ENCODE measurements at regions not wholly inside any gene's neighbourhood (a gene's known extent, or its start where the extent isn't known, plus 50 kb on each side); places are given as distances from the start of the nearest gene placed in this dataset.
"Not testable (repeated sequence)": the region's sequence is repeated elsewhere in the genome, so short reads cannot be mapped to it uniquely, and the experiment has no call there.

- no peak for DNase-seq (ENCODE audit: low read depth)
These were observed 1695.1 kb upstream of the CDH6 start for GRCh38 chr5:29498412-29498811.

GRCh38 chr5:29485333-29485732 lies 1708.2 kb upstream of the CDH6 start:
- no peak for DNase-seq (ENCODE audit: low read depth)

DNA sequence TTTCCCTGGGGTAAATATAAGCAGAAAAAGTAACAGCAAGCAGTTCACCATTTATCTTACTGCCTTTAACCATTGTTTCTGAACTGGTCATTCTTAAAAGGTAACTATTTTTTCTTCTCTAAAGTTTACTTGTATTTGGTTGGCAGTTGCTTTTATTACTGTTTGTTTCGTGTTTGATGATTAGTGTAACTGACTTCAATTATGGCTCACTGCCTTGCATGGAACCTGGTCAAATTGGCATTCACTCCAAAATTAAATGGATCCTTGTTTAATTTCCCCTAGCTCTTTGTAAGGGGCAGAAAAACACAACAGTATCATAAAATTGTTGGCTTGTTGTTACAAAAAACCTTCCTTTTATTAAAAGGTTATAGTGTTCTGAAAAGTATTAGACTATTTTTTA lies 1723.9 kb upstream of the CDH6 start:
- no peak for DNase-seq (ENCODE audit: low read depth)

DNA sequence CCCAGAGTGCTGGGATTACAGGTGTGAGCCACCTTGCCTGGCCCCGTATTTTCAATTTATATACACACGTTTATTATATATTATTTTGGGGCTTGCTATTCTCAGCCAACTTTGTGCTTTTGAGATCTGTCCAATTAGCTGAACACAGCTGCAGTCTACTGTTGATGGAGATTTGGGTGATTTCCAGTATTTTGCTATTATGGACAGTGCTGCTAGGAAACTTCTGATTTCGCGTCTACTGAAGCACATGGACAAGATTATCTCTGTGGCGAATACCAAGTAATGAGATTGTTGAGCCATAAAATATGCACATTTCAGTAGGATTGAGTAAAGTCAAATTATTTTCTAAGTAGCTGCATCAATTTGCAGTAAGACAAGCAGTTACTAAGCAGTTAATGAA lies 1731.2 kb upstream of the CDH6 start:
- no peak for DNase-seq (ENCODE audit: low read depth)

GRCh38 chr5:29460971-29461559 lies 1732.4 kb upstream of the CDH6 start:
- DNase-seq (ENCODE audit: low read depth): no peak

- DNase-seq (ENCODE audit: low read depth): not testable (repeated sequence)
These were observed 1742.5 kb upstream of the CDH6 start for GRCh38 chr5:29451004-29451403.

DNA sequence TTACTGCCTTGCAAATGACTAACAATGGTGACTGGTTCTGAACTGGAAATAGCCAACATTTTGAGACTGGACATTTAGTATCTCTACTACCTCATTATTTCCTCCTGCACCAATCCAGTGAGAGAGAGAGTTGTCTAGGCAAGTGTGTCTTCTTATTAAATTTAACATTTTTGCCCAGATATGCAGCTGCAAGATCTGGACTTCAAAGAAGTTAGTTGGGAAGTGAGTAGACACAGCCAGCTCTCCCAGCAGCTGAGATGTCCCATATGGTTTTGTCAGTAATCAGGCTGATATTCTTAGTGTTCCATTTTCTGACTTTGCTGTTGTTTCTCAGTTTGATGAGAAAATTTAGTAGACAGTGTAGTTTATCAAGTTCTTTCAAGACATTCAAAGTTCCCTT lies 1778.8 kb upstream of the CDH6 start:
- no peak for DNase-seq (ENCODE audit: low read depth)

GRCh38 chr5:29412979-29413378 lies 1780.5 kb upstream of the CDH6 start:
- DNase-seq (ENCODE audit: low read depth): no peak

DNA sequence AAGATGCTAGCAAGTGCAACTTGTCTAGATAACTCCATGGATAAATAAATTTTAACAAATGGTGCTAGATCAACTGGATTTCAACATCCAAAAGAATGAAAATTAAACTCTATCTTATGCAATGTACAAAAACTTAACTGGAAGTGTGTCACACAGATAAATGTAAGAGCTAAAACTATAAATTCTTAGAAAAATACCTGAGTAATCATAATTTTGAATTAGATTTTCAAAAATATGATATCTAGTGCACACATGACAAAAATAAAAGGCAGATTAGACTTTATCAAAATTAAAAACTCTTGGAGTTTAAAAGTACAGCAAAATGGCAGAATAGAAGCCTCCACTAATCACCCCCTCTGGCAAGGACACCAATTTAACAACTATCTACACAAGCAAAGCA lies 1791.2 kb upstream of the CDH6 start:
- no peak for DNase-seq (ENCODE audit: low read depth)

DNA sequence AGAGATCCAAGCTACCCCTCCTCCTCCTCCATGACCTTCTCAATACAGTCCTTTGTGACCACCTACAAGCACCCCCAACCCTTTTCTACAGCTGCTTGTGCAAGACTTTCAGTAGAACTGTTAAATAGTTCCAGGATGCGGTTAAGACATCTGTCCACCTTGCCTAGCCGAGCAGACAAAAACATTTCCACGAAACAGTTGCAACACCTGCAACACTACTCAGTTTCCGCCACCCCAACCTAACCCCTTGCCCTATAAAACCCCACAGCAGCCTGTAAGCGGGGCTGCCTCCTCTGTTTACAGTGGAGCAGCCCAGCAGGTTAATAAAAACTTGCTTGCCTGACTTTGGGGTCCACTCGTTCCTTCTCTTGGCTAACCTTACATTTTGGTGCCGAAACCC lies 1803.5 kb upstream of the CDH6 start:
- no peak for DNase-seq (ENCODE audit: low read depth)

DNA sequence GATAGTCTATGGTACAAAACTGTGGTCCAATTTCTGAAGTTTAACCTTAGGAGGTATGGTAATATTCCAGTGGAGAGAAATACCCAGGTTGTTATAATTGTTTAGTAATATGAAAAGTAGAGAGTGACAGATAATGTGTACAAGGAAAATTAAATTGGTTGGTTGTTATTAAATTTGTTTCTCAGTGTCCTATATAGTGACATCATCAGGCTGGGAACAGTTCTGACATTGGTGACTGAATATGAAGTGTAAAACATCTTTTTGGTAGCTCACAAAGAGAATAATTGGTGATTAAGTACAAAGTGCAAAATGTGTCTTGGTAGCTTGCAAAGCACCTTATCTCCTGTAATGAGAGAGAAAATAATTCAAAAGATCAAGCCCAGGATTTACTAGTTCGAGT lies 1806.1 kb upstream of the CDH6 start:
- no peak for DNase-seq (ENCODE audit: low read depth)

DNA sequence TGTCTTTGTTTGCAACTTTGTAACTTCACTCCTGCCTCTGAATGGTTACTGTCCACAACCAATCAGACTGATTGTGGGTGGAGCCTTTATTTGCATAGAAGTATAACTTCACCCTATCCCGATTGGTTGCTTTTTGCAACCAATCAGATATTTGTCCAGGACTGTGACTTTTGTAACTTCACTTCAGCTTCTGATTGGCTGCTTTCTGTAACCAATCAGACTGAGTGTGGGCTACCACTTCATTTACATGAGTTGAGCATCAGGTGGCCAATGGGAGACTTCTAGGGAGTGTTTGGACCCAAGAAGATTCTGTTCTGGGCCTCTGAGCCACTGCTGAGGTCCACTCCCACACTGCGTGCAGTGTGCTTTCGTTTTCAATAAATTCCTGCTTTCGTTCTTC lies 1810.7 kb upstream of the CDH6 start:
- DNase-seq (ENCODE audit: low read depth): peak; percentile 87

DNA sequence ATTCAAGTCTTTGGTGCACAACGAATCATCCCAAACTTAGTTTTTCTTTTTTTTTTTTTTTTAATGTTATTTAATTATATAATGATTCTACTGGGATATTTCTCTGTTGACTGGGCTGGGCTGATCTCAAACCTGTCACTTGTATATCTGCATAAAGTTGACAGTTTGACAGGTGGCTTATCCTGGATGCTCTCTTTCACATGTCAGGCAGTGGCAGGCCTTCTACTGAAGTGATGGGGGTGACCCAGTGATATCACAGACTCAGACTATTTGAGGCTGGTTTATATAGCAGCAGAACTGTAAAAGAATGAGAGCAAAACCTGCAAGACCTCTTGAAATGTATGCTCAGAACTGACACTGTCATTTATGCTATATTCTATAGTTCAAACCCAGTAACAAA lies 1813.5 kb upstream of the CDH6 start:
- DNase-seq (ENCODE audit: low read depth): no peak

- no peak for DNase-seq (ENCODE audit: low read depth)
These were observed 1813.9 kb upstream of the CDH6 start for GRCh38 chr5:29379619-29380018.

DNA sequence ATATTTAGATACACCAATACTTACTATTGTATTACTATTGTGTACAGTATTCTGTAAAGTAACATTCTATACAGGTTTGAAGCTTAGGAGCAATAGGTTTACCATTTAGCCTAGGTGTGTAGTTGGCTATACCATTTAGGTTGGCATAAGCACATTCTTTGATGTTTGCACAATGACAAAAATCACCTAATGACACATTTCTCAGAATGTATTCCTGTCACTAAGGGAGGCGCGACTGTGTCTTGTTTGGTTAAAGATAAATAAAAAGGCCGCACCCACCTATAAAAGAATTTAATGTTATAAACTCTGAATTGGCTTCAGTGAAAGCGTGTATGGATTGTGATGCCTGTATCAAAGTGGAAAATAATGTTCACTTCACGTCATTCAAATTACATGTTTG lies 1815.4 kb upstream of the CDH6 start:
- DNase-seq (ENCODE audit: low read depth): no peak

DNA sequence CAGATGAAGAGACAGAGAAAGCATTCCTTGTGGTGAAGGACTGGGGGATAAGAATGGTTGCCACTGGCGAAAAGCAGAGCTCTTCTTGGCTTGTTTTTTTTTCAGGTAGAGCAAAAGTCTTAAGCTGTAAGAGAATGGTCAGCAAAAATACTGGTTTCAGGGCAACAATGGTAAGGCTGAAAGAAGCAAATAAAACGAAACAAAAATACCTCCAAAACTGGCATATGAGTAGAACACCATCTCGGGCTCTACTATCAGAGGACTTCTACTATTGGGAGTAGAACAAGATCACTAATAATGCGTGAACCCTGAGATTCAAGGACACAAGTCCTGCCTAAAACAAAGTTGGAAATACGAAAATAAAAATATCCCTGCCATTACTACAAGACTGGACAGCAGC lies 1823.2 kb upstream of the CDH6 start:
- no peak for DNase-seq (ENCODE audit: low read depth)

DNA sequence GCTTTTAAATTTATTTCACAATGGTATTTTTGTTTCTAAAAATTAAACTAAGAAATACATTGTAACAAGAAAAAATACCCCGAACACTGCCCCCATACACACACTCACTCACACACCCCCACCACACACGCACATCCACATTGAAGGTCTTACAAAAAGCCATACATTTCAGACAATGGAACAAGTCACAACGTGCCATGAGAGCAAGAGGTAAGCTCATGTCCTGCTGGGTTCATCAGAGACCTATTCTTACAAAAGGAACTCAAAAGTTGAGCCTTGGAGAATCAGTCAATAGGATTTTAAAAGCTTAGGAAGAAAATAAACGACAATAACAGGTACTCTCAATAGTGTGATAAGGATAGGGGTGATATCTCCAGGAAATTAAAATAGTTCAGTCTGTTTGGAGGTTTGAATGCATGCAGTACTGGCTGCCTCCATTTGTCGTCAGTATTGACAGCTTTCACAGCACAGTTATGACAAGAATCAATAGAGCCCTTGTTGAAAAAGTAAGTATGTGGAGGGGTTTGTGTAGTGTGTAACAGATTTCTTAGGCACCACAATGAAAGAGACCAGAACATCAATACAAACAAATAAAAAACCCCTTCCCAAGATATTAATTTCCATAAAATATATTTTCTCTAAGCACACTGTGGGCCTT lies 1826.2 kb upstream of the CDH6 start:
- DNase-seq (ENCODE audit: low read depth): no peak

DNA sequence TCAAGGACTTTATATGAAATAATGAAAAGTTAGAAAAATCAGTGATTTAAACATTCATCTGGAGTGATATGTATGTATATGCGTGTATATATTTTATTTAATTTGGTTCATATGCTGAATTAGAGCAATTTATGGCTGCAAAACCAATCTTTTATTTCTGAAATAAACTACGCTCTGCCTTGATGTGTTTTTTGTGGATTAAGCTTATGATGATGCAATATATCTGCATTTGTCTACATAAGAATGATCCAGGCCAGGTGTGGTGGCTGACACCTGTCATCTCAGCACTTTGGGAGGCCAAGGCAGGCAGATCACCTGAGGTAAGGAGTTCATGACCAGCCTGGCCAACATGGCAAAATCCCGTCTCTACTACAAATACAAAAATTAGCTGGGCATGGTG lies 1842.3 kb upstream of the CDH6 start:
- no peak for DNase-seq (ENCODE audit: low read depth)

- no peak for DNase-seq (ENCODE audit: low read depth)
These were observed 1856.5 kb upstream of the CDH6 start for GRCh38 chr5:29337030-29337429.

GRCh38 chr5:29321591-29321990 lies 1871.9 kb upstream of the CDH6 start:
- DNase-seq (ENCODE audit: low read depth): no peak

DNA sequence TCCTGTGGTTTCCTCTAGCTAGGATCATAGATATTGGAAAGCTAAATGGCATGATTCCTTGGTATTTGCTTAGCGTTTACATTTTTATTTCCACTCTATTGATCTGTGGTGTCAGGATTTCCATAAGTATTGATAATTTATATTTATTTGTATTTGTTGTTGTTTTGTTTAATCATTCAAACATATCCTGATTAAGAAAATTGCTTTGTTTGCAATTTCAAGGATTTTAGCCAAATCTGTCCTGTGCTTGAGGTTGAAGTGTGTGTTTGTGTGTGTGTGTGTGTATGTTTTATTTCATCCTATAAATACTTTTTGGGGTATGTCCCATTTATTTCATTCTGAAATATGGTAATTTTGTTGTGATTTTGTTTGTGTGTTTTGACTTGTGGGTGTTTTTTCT lies 1884.1 kb upstream of the CDH6 start:
- no peak for DNase-seq (ENCODE audit: low read depth)

DNA sequence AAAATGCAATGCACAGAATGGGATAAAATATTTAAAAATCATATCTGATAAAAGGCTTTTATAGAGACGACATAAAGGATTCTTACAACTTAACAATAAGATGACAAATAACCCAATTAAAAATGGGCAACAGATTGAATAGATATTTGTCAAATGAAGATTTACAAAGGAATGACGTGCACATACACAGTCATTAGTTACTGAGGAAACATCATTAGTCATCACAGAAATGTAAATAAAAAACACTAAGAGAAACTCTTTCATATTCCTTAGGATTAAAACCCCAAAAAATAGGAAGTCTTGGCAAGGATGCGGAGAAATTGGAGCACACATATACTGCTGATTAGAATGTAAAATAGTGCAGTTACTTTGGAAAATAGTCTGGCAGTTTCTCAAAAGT lies 1886.0 kb upstream of the CDH6 start:
- DNase-seq (ENCODE audit: low read depth): no peak

- no peak for DNase-seq (ENCODE audit: low read depth)
These were observed 1888.9 kb upstream of the CDH6 start for GRCh38 chr5:29304545-29304944.

DNA sequence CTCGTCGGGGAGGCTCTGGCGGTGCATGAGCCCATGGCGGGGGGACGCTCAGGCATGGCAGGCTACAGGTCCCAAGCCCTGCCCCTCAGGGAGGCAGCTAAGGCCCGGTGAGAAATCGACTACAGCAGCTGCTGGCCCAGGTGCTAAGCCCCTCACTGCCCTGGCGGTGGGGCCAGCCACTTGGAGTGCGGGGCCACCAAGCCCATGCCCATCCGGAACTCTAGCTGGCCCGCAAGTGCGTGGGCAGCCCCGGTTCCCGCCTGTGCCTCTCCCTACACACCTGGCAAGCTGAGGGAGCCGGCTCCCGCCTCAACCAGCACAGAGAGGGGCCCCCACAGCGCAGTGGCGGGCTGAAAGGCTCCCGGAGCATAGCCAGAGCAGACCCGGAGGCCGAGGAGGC lies 1896.9 kb upstream of the CDH6 start:
- no peak for DNase-seq (ENCODE audit: low read depth)
